Astrocyte (in vitro differentiated cells and primary cell): ENCODE measurements at regions not wholly inside any gene's neighbourhood (a gene's known extent, or its start where the extent isn't known, plus 50 kb on each side); places are given as distances from the start of the nearest gene placed in this dataset.

Experiments used
- DNase-seq: peaks from one replicate; pipeline ENCODE4 v3.0.0-alpha.2; 2010; ENCODE audit warnings: low read depth
- FAIRE-seq: peaks from 2 replicates; lab custom pipeline; 2011; peaks lifted over from hg19 to GRCh38; lab: Jason Lieb, UNC
- H2AFZ ChIP-seq: 2 replicates; pipeline ENCODE4 v1.6.0; 2012; ENCODE audit warnings: low read depth, low read length, inconsistent platforms
- H3K27ac ChIP-seq: 2 replicates; pipeline ENCODE4 v1.5.1; 2011; ENCODE audit warnings: low read depth, low read length, inconsistent platforms
- H3K27me3 ChIP-seq: 2 replicates; pipeline ENCODE4 v1.6.0; 2011; ENCODE audit warnings: low read length, inconsistent platforms; ENCODE audit not compliant: insufficient read depth
- H3K36me3 ChIP-seq: 2 replicates; pipeline ENCODE4 v1.5.1; 2011; ENCODE audit warnings: low read length, inconsistent platforms; ENCODE audit not compliant: insufficient read depth
- H3K4me1 ChIP-seq: 2 replicates; pipeline ENCODE4 v1.5.1; 2011; ENCODE audit warnings: low read length, inconsistent platforms; ENCODE audit not compliant: insufficient read depth
- H3K4me2 ChIP-seq: 2 replicates; pipeline ENCODE4 v1.6.0; 2012; ENCODE audit warnings: low read length, inconsistent platforms
- H3K4me3 ChIP-seq: 2 replicates; pipeline ENCODE4 v1.5.1; 2011; ENCODE audit warnings: low read depth, mild to moderate bottlenecking, low read length, inconsistent platforms; ENCODE audit not compliant: insufficient read depth
- H3K79me2 ChIP-seq: 2 replicates; pipeline ENCODE4 v1.6.0; 2012; ENCODE audit warnings: mild to moderate bottlenecking, low read length, inconsistent platforms; ENCODE audit not compliant: insufficient read depth
- H3K9ac ChIP-seq: 2 replicates; pipeline ENCODE4 v1.6.0; 2012; ENCODE audit warnings: mild to moderate bottlenecking, low read length, inconsistent platforms
- H3K9me3 ChIP-seq: 2 replicates; pipeline ENCODE4 v1.5.1; 2012; ENCODE audit warnings: low read depth, mild to moderate bottlenecking, low read length, inconsistent platforms; ENCODE audit not compliant: insufficient read depth
- H4K20me1 ChIP-seq: 2 replicates; pipeline ENCODE4 v1.6.0; 2012; ENCODE audit warnings: low read length, inconsistent platforms; ENCODE audit not compliant: insufficient read depth
- H3K27ac Mint-ChIP-seq: one replicate; pipeline ENCODE4 v1.8.0; 2021; ENCODE audit warnings: mild to moderate bottlenecking, mixed read lengths; ENCODE audit not compliant: unreplicated experiment
- H3K27me3 Mint-ChIP-seq: one replicate; pipeline ENCODE4 v1.8.0; 2021; ENCODE audit warnings: low read depth, mixed read lengths; ENCODE audit not compliant: unreplicated experiment
- H3K36me3 Mint-ChIP-seq: one replicate; pipeline ENCODE4 v1.8.0; 2021; ENCODE audit warnings: low read depth, mixed read lengths; ENCODE audit not compliant: unreplicated experiment
- H3K4me1 Mint-ChIP-seq: one replicate; pipeline ENCODE4 v1.8.0; 2021; ENCODE audit warnings: low read depth, mixed read lengths; ENCODE audit not compliant: unreplicated experiment
- H3K4me3 Mint-ChIP-seq: one replicate; pipeline ENCODE4 v1.8.0; 2021; ENCODE audit warnings: mild to moderate bottlenecking, moderate library complexity, mixed read lengths; ENCODE audit not compliant: unreplicated experiment
- H3K9me3 Mint-ChIP-seq: one replicate; pipeline ENCODE4 v1.8.0; 2021; ENCODE audit warnings: mild to moderate bottlenecking, mixed read lengths; ENCODE audit not compliant: unreplicated experiment
- EZH2 ChIP-seq: IDR thresholded peaks from 2 replicates; pipeline ENCODE4 v1.6.1; 2012; ENCODE audit warnings: mild to moderate bottlenecking, low read length, inconsistent platforms; ENCODE audit not compliant: insufficient read depth
- TF ChIP-seq, protein P1 (sequence below): IDR thresholded peaks from 2 replicates; pipeline ENCODE4 v1.5.1; 2011; ENCODE audit warnings: low read depth, mild to moderate bottlenecking, inconsistent platforms, low read length, moderate library complexity; ENCODE audit not compliant: insufficient read depth

DNA sequence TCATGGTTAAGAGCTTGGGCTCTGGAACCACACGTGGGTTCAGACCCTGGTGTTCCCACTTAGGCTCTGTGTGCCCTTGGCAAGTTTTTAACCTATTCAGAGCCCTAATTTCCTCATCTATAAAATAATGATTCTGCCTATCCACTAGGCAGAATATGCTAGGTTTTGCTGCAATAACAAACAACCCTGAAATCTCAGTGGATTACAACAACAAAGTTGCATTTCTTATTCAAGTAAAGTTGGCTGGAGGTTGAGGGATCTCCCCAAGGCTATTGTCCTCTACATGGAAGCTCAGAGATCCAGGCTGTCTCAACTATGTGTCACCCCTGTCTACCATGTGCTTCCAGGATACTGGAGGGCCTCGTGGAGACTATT lies 275.4 kb upstream of the SIX2 start:
- no peak overlapping the region for H3K4me2 ChIP-seq

DNA sequence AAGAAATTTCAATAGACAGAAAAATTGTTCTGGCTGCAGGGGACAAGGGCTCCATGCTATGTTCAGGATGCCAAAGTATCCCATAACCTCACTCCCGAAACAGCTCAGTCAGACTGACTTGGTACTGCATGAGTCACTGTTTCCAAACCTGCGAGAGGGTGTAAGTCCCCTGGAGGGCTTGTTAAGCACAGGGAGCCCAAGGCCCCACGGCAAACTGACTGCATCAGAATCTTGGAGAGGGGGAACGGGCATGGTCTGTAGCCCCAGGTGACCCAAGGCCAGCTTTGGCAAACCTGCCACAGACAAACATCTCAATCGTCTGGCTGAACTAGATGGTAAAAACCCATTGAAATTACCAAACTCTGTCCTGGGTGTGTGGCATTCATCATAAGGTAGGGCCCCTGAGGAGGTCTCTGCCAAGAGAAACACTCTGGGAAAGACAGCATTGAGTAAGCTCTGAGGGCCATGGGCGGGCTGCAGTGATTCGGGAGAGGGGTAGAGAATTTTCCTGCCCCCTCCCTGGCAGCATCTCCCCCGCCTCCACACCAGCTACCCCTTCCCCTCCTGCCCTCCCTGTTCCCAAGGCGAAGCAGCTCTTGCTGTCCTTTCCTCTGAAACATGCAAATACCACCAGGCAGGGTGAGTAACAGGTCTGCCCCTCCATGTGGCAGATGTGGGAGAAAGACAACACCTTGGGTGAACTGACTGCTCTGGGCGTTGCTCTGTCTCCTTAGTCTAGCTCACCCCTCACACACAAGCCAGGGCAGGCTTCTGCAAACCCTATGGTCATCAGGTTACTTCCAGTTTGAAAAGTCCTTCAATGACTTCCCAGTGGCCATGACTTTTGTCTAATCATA lies 274.7 kb upstream of the SIX2 start:
- no peak overlapping the region for H3K27ac ChIP-seq
- TF ChIP-seq, protein P1, sequence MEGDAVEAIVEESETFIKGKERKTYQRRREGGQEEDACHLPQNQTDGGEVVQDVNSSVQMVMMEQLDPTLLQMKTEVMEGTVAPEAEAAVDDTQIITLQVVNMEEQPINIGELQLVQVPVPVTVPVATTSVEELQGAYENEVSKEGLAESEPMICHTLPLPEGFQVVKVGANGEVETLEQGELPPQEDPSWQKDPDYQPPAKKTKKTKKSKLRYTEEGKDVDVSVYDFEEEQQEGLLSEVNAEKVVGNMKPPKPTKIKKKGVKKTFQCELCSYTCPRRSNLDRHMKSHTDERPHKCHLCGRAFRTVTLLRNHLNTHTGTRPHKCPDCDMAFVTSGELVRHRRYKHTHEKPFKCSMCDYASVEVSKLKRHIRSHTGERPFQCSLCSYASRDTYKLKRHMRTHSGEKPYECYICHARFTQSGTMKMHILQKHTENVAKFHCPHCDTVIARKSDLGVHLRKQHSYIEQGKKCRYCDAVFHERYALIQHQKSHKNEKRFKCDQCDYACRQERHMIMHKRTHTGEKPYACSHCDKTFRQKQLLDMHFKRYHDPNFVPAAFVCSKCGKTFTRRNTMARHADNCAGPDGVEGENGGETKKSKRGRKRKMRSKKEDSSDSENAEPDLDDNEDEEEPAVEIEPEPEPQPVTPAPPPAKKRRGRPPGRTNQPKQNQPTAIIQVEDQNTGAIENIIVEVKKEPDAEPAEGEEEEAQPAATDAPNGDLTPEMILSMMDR, result no peak
- no peak for TF ChIP-seq EZH2
- H4K20me1 ChIP-seq, result no peaks in the 10 kb centered on the region
- FAIRE-seq (no peak), DNase-seq (peak; percentile 87)
- Mint-ChIP-seq H3K9me3 (peaks cover 2% of the 10 kb centered on the region), H3K27me3 (peaks cover 9% of the 10 kb centered on the region), H3K36me3 (no peaks in the 10 kb centered on the region), H3K27ac (no peak overlapping the region), H3K4me3 (no peak overlapping the region), H3K4me1 (peaks cover 12% of the 10 kb centered on the region)
- H3K4me1 ChIP-seq, result peaks cover 11% of the 10 kb centered on the region
- no peaks in the 10 kb centered on the region for H3K9me3 ChIP-seq
- no peak overlapping the region for H3K4me3 ChIP-seq
- H2AFZ ChIP-seq, result peak overlapping the region; percentile 20
- H3K79me2 ChIP-seq, result no peaks in the 10 kb centered on the region
- no peaks in the 10 kb centered on the region for H3K36me3 ChIP-seq
- H3K27me3 ChIP-seq, result no peaks in the 10 kb centered on the region
- no peak overlapping the region for H3K9ac ChIP-seq
- H3K4me2 ChIP-seq, result peak overlapping the region; percentile 25

More for the DNA sequence above, 275.4 kb upstream of the SIX2 start:
- Histone ChIP-seq H2AFZ (no peak overlapping the region), H3K27ac (no peak overlapping the region), H3K9ac (no peak overlapping the region), H3K9me3 (no peaks in the 10 kb centered on the region), H4K20me1 (no peaks in the 10 kb centered on the region), H3K27me3 (no peaks in the 10 kb centered on the region), H3K4me3 (no peak overlapping the region), H3K79me2 (no peaks in the 10 kb centered on the region), H3K4me1 (peaks cover 11% of the 10 kb centered on the region), H3K36me3 (no peaks in the 10 kb centered on the region)
- no peaks in the 10 kb centered on the region for H3K36me3 Mint-ChIP-seq
- peaks cover 14% of the 10 kb centered on the region for H3K27me3 Mint-ChIP-seq
- no peak for DNase-seq
- no peak for TF ChIP-seq EZH2
- TF ChIP-seq, protein P1, result no peak
- H3K9me3 Mint-ChIP-seq, result peaks cover 2% of the 10 kb centered on the region
- peaks cover 12% of the 10 kb centered on the region for H3K4me1 Mint-ChIP-seq
- H3K27ac Mint-ChIP-seq, result no peak overlapping the region
- FAIRE-seq, result no peak
- no peak overlapping the region for H3K4me3 Mint-ChIP-seq

DNA sequence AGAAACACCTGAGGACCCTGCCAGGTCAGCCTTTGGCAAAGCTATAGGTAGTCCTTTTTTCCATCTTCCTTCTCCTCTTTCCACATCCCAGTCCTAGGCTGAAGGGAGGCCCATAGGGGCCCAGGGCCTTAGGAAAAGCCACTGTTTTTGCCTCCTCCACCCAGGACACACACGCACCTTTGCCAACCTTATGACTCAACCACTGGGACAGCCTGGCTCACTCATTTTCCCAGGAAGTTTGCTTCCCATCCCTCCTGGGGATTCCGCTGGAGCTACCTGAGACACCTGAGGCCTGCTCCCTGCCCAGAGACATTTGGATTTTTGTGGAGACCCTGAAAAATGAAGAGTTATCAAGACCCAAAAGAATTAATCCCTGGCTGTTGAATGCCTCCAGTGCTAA lies 273.4 kb upstream of the SIX2 start:
- H3K9ac ChIP-seq, result no peak overlapping the region
- no peak for TF ChIP-seq EZH2
- TF ChIP-seq, protein P1, result no peak

More for the DNA sequence above, 273.4 kb upstream of the SIX2 start:
- Histone ChIP-seq H3K27ac (no peak overlapping the region), H3K36me3 (no peaks in the 10 kb centered on the region), H2AFZ (no peak overlapping the region), H3K4me3 (no peak overlapping the region), H4K20me1 (no peaks in the 10 kb centered on the region), H3K4me2 (no peak overlapping the region), H3K9me3 (no peaks in the 10 kb centered on the region), H3K4me1 (peaks cover 11% of the 10 kb centered on the region), H3K27me3 (no peaks in the 10 kb centered on the region), H3K79me2 (no peaks in the 10 kb centered on the region)
- H3K4me3 Mint-ChIP-seq, result no peak overlapping the region
- no peak for DNase-seq
- H3K27ac Mint-ChIP-seq, result peak overlapping the region; percentile 72
- no peaks in the 10 kb centered on the region for H3K36me3 Mint-ChIP-seq
- H3K9me3 Mint-ChIP-seq, result peaks cover 2% of the 10 kb centered on the region
- peaks cover 14% of the 10 kb centered on the region for H3K4me1 Mint-ChIP-seq
- peaks cover 12% of the 10 kb centered on the region for H3K27me3 Mint-ChIP-seq
- no peak for FAIRE-seq
